GM11168 (cell line): ENCODE measurements at regions not wholly inside any gene's neighbourhood (a gene's known extent, or its start where the extent isn't known, plus 50 kb on each side); places are given as distances from the start of the nearest gene placed in this dataset.
"Not testable (repeated sequence)": the region's sequence is repeated elsewhere in the genome, so short reads cannot be mapped to it uniquely, and the experiment has no call there.

Experiments
- in situ Hi-C: fragments of 300-500 bp; cut with MboI; formaldehyde crosslinking; loops from one replicate; pipeline ENCODE4 v1.12.0; 2022; ENCODE audit warnings: low sequenced_read_pairs; ENCODE audit not compliant: unreplicated experiment

DNA sequence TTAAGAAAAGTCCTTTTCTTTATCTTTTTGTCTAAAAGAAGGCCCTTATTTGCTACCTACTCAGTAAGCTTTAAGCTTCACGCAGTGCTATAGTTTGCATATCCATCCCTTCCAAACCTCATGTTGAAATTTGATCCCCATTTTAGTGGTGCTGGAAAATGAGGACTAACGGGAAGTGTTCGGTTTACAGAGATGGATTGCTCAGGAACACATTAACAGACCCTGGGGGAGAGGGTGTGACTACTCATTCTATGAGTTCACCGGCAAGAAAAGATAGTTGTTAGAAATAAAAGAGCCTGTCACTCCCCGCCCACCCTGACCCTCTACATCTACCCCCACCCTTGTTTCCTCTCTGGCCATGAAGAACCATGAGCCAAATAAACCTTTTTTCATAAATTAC lies 546.2 kb downstream of the MEI4 start:
- in situ Hi-C loops: no loop called here

DNA sequence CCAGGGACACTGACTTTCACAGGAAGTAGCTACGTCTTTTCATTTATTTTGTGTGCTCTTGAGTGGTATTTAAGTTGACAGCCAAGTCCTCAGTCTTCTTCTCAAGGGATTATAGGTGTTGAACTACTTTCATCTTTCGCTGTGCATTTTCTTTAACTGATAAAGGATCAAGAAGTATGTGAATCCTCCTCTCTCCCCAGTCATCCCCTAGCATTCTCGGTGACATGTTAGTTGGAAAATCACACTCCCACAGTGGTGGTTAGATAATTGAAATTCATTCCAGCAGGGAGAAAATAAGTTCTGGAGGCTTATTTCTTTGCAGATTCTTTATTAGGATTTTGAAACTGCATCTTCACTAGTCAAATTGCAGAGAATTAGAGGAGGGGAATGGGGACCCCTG lies 569.4 kb downstream of the MEI4 start:
- in situ Hi-C loops: no loop called here

DNA sequence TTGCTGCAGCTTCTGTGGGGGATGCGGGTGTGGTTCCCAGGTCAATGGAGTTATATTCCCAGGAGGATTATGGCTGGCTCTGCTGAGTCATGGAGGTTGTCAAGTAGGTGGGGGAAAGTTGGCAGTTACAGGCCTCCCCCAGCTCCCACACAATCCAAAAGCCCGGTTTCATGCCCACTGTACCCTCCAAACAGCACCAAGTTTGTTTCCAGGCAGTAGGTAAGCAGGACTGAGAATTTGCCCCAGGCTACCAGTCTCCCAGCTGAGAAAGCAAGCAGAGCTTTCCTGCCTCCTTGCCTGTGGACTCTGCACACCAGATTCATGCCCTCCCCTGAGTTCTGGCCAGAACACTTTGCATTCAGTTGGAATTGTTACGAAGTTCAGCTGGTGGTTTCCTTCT lies 578.2 kb downstream of the MEI4 start:
- in situ Hi-C loops: no loop called here

DNA sequence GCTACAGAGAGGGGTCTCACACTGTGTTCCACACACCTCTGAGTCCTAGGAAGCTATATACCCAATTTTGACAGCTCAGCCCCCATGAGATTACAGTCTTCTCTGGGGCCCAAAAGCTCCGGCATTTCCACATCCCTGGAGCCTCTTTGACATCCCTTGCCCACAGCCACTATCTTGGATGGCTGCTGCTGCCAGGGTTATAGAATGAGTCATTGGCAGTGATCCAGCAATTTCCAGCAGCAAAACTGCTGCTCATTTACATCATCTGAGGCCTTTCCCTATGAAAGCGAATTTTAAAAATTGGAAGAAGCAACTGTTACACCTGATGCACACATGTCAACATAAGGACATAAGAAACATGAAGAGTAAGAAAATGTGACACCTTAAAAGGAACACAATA lies 590.7 kb downstream of the MEI4 start:
- in situ Hi-C loops: no loop called here

DNA sequence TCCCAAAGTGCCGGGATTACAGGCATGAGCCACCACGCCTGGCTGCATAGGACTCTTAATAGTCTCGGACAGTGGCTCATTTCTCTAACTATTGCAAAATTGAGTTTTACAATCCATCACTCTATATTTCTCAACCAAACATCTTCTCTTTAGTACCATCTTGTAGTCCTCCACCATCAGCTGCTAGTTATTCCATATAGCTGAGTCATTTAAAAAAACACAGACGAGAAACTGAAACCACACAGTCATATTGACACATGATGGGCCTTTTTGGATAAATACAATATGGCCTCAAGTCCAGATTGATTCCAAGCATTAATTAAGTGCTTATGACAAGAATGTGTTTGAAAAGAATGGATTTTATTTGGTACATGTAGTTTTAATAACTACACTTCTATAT lies 599.1 kb downstream of the MEI4 start:
- in situ Hi-C loops: loop anchor here (5.0 kb wide), 1 partner anchor 80 kb away; no protein-coding TSS in a partner anchor

DNA sequence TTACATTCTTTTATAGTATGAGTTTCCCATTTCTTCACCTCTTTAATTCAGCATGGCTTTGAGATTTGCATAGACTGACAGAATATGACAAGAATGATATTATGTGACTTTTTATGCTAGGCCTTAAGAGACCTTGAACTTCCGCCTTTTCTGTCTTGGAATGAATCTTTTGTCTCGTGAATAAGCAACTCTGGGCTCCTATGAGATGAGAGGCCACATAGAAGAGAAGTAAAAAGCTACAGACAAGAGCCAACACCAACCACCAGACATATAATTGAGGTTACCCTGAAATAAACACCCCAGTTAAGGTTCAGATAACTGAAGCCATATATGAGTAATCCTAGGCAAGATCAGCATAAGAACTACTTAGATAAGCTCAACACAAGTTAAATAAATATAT lies 600.8 kb downstream of the MEI4 start:
- in situ Hi-C loops: loop anchor here (5.0 kb wide), 1 partner anchor 79 kb away; no protein-coding TSS in a partner anchor

DNA sequence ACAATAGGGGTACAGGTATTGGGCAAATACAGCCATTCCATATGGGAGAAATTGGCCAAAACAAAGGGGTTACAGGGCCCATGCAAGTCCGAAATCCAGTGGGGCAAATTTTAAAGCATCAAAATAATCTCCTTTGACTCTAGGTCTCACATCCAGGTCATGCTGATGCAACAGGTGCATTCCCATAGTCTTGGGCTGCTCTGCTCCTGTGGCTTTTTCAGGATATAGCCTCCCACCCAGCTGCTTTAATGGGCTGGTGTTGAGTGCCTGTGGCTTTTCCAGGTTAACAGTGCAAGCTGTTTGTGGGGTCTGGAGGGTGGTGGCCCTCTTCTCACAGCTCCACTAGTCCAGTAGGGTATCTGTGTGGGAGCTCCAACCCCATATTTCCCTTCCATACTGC lies 607.1 kb downstream of the MEI4 start:
- in situ Hi-C loops: no loop called here

DNA sequence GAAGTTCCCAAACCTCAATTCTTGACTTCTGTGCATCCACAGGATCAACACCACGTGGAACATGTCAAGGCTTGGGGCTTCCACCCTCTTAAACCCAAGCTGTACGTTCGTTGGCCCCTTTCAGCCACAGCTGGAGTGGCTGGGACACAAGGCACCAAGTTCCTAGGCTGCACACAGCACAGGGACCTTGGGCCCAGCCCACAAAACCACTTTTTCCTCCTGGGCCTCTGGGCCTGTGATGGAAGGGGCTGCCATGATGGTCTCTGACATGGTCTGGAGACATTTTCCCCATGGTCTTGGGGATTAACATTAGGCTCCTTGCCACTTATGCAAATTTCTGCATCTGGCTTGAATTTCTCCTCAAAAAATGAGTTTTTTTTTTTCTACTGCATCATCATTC lies 606.9 kb upstream of the IRAK1BP1 start:
- in situ Hi-C loops: not testable (repeated sequence)

DNA sequence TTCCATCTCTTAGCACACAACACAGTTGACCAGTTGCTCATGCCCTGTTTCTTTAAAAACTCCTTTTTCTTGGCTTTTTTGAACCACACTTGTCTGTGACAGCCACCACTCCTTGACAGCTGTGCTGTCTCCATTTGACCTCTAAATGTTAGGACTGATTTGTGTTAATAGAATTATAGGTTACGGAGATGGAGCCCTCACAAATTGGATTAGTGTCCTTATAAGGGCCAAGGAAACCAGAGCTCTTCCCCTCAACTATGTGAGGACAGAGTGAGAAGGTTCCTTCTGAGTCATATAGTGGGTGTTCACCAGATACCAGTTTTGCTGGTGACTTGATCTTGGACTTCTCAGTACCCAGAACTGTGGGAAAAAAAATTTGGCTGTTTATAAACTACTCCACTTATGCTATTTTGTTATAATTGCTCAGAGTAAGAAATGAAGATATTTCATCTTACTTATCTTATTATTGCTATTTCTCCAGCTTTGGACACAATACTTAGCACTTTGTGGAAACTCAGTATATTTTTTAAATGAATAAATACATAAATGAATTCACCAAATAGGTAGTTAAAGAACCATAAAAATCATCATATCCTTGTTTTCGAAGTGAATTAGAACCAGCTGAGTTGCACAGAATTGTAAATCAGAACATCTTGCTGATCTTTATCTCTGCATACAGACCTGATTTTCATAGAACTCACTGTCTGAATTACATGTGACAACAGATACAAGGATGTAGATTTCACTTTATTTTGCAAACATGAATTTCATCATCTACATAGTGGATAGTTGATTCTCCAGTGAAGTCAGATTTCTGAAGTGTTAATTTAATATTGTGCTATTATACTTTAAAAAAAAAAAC lies 598.5 kb upstream of the IRAK1BP1 start:
- in situ Hi-C loops: no loop called here

DNA sequence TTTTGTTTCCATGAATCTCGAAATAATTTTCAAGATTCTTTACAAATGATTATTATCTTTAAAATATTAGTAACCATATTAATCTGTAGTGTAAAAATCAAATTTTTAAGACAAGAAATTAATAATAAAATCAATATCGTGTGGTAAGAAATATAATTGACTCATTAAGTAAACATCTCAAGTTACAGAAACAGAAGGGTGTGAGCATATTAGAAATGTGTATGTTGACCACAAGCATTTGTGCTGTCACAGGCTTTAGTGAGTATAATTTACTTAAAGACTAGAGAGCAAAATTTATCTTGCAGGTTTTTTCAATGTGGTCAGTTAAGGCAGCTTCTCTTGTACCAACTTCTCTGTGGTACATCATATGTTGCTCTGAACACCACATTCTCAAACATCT lies 566.5 kb upstream of the IRAK1BP1 start:
- in situ Hi-C loops: no loop called here

DNA sequence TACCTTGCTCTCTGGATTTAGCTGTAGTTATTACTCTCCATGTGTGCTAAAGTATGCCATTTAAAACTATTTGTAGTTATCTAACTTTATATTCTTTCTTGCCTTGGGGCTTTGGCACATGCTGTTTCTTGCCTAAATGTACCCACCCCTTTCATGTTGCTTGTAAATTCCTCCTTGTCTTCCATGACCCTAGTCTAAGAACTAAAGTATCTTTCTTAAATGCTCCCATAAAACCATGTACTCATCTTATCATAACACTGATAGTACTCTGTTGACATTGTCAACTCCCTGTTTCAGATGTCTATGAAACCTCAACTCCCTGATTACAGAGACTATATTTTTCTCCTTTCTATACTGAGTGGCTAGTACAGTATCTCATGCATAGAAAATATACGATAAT lies 564.9 kb upstream of the IRAK1BP1 start:
- in situ Hi-C loops: no loop called here

DNA sequence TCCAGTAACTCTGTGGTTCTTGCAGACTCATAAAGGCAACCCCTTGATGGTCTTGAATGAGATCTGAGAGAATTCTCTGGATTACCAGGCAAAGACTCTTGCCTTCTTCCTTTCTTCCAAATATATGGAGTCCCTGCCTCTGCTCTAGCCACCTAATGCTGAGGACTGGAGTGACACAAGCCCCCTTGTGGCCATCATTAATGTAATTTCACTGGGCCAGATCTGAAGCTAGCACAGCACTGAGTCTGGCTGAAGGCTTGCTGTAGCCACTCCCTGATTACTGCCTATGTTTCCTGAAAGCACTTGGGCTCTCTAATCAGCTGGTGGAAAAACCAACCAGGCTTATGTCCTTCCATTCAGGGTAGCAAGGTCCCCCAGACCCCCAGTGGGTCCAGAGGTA lies 559.3 kb upstream of the IRAK1BP1 start:
- in situ Hi-C loops: no loop called here

DNA sequence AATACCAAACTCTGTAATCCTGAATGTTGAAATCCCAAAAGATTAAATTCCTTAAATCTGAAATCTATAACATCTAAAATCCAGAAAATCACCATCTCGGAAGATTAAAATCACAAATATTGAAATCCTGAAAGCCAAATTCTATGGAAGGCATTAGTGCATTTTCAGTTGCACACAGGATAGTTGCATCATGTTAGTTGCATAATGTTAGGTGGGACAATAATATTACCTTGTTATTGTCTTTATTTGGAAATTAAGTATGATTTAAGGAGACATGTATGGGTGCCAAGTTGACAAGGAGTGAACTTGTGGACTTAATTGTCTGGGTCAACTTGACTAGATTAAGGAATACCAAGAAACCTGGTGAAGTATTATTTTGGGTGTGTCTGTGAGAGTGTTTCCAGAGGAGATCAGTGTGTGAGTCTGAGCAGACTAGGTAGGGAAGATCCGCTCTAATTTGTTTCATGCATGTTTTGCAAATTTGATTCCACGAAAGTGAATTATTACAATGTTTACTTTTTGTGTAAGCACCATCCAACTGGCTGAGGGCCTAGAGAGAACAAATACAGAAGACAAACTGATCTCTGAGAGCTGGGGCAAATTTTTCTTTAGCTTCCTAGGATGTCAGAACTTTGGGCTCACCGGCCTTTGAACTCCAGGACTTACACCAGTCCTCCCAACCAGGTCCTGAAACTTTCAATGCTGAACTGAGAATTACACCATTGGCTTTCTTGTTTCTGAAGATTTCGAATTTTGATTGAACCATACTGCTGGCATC lies 545.1 kb upstream of the IRAK1BP1 start:
- in situ Hi-C loops: no loop called here

DNA sequence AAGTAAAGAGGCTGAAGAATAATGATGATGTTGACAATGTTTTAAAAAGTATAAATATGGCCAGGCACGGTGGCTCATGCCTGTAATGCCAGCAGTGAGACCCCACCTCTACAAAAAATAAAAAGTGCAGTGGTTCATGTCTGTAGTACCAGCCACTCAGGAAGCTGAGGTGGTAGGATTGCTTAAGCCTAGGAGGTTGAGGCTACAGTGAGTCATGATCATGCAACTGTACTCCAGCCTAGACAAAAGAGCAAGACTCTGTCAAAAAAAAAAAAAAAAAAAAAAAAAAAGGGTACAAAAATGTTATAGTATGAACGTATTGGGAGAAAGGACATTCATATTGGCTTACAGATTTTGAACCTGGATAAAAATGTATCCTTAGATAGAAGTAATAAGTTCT lies 543.1 kb upstream of the IRAK1BP1 start:
- in situ Hi-C loops: no loop called here

DNA sequence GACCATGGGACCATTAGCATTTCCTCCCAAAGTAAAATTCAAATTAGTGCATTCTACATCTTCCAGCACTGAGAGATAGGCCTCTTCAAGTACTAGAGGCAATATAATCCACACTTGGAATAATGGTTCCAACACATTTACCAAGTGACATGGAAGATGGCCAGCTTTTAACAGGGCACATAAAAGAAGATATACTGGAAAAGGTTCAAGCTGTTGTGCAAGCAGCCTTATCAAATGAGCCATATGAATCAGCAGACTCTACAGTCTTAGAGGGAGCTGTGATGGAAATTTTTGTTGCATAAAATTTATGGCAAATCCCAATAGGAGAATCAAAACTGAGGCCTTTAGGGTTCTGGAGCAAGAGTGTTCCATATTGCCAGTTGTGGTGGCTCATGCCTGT lies 526.6 kb upstream of the IRAK1BP1 start:
- in situ Hi-C loops: no loop called here

DNA sequence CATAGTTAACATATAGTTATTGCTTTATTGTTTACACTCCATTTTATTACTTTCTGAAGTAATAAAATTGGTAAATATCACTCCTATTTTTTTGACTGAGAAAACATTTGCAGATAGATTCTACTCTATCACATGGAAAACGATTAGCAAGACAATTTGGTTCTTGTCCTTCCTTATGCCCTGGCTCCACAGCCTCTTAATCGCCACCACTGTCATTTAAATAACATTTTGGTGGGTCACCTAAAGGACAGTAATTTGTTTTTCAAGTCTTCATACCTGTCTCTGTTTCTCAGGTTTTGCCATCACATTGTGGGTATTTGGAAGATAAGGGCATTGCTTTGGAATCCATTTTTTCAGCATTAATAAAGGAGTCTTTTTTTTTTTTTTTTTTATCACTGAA lies 521.5 kb upstream of the IRAK1BP1 start:
- in situ Hi-C loops: no loop called here

DNA sequence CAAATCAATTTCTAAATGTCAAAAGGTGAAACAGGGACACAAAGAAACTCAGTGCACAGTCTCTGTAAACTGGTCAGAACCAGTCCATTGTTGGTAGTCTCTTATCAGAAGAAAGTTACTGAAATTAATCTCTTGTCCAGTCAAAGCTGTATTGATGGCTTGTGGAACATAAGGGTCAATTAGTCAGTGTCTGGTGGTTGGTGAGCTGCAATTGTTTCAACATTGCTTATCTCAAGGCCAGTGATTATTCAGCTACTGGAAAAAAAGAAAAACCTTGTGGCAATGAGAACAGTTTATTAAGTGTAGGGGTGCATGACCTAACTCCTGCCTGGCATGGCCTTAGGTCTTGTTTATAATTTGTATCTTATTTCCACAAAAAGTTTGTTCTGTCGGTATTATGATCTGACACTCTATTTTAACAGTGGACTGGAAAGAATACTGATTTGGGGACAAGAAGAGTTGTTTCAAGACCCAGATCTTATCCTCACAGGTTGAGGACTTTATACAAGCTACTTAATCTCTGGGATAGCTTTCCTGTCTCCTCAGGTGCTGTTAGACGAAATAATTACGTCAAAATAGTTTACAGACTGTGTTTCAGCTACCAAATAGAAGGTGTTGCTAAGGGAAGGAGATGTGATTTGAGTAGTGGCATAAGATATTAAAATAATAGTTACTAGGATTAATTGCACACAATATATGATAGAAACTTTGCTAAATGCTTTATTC lies 520.0 kb upstream of the IRAK1BP1 start:
- in situ Hi-C loops: no loop called here

DNA sequence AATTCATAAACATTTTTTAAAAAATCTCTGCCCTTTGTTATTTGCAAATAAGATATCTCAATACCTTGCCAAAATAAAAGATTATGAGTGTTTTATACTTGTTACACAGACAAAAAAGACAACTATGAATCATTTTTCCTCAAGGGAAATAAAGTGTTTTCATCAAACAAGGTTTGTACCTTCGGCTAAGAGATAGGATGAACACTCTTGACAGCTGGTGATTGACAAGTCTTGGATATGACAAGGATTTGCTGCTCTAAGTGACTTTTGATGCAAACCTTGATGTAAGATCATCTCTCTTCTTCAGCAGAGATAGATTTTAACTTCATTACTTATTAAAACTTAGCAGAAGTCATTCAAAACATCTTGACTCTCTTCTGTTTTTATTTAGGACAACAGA lies 514.3 kb upstream of the IRAK1BP1 start:
- in situ Hi-C loops: no loop called here

DNA sequence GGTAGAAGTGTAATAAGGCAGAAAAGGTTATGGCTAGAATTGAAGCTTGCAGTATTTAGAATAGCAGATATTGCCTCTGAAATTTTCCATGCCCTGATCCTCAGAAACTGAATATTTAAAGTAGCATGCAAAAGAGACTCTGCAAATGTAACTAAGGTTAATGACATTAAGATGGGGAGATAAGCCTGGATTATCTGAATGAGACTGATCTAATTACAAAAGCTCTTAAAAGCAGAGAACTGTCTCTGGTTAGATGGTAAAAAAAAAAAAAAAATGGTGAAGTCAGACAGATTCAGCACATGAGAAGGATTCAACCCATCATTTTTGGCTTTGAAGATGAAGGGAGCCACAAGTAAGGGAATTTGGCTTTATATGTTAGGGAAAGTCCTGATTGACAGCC lies 503.7 kb upstream of the IRAK1BP1 start:
- in situ Hi-C loops: no loop called here

DNA sequence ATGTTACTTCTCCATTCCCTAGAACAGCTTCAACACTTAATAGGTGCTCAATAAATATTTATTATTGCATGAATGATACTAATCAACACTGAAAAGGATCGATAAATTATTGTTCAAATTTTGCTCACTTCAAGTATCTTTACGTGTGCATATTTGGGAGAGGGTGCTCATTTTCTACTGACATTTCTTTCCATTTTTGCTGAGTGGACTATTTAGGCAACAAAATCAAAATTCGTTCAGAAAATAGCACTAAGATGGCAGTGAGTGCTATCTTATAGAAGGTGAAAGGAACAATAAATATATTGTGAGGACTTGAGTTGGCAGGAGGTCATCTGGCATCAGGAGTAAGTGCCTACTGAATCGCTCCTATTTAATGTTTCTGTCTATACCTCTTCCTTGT lies 501.9 kb upstream of the IRAK1BP1 start:
- in situ Hi-C loops: no loop called here

DNA sequence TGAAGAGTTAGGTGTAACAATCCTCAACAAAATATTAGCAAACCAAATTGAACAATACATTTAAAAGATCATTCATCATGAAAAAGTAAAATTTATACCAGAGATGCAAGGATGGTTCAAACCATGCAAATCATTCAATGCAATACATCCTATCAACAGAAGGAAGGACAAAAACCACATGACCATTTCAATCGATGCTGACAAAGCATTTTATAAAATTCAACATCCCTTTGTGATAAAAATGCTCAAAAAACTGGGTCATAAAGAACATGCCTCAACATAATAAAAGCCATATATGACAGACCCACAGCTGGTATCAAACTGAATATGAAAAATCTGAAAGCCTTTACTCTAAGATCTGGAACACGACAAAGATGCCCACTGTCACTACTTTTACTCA lies 490.3 kb upstream of the IRAK1BP1 start:
- in situ Hi-C loops: no loop called here
